GM12878 (cell line): ENCODE measurements at regions not wholly inside any gene's neighbourhood (a gene's known extent, or its start where the extent isn't known, plus 50 kb on each side); places are given as distances from the start of the nearest gene placed in this dataset.

ENCODE experiments used
- ATAC-seq: fragments of 200-7000 bp; cut with Tn5 transposase; 3 replicates; pipeline ENCODE4 v1.9.1; 2020; ENCODE audit warnings: mild to moderate bottlenecking, moderate library complexity
- BruUV-seq: library from RNA; stranded (reverse); fragments of 400-500 nt; replicated peaks from 2 replicates; lab custom pipeline; 2021; lab: Mats Ljungman, UMichigan
- CTCF ChIA-PET: fragments of 300-600 bp; sonication (Branson Sonifier 250); formaldehyde crosslinking; extraction: SDS; loops from one replicate; lab custom pipeline; 2021; ENCODE audit warnings: inconsistent platforms; lab: Yijun Ruan, JAX
- POLR2A ChIA-PET: fragments of 350-600 bp; formaldehyde crosslinking; extraction: SDS; loops from one replicate; lab custom pipeline; 2021; ENCODE audit warnings: inconsistent platforms; lab: Charles Lee
- RAD21 ChIA-PET: fragments of 300-600 bp; sonication (Branson Sonifier 250); formaldehyde crosslinking; loops from one replicate; lab custom pipeline; 2023; ENCODE audit warnings: antibody characterized with exemption; ENCODE audit not compliant: unreplicated experiment; lab: Charles Lee
- SMC1A ChIA-PET: fragments of 300-600 bp; sonication (Branson Sonifier 250); formaldehyde crosslinking; loops from one replicate; lab custom pipeline; 2023; ENCODE audit not compliant: unreplicated experiment, uncharacterized antibody; lab: Charles Lee
- DNase-seq: peaks from one replicate; pipeline ENCODE4 v3.0.0-alpha.2; 2011; ENCODE audit warnings: low read depth, low spot score
- FAIRE-seq: peaks from 3 replicates; lab custom pipeline; 2011; peaks lifted over from hg19 to GRCh38; lab: Jason Lieb, UNC
- H2AFZ ChIP-seq: 2 replicates; pipeline ENCODE4 v1.6.0; 2011; ENCODE audit warnings: low read depth, low read length, control low read depth; ENCODE audit not compliant: control insufficient read depth
- H3K27ac ChIP-seq: 2 replicates; pipeline ENCODE4 v1.5.1; 2011; ENCODE audit warnings: control low read depth; ENCODE audit not compliant: control insufficient read depth, insufficient read depth
- H3K27me3 ChIP-seq, 2 experiments: replicated peaks in 1 of 2; 2 replicates each; pipeline versions ENCODE4 v1.6.0 to v1.6.1; 2011; ENCODE audit warnings: low read length in 1 of 2; ENCODE audit not compliant: control insufficient read depth in 2 of 2, insufficient read depth in 2 of 2
- H3K36me3 ChIP-seq, 2 experiments: 2 replicates each; pipeline ENCODE4 v1.5.1; 2011; ENCODE audit warnings: low read length in 1 of 2; ENCODE audit not compliant: control insufficient read depth in 2 of 2, insufficient read depth in 2 of 2
- H3K4me1 ChIP-seq: 2 replicates; pipeline ENCODE4 v1.6.1; 2011; ENCODE audit warnings: mild to moderate bottlenecking, low read length, moderate library complexity, mixed read lengths; ENCODE audit not compliant: control insufficient read depth, insufficient read depth
- H3K4me2 ChIP-seq: 2 replicates; pipeline ENCODE4 v1.6.0; 2011; ENCODE audit warnings: control low read depth; ENCODE audit not compliant: control insufficient read depth, insufficient read depth
- H3K4me3 ChIP-seq: fragments of 200-600 bp; sonication (generic); 2 replicates; pipeline ENCODE4 v1.5.1; 2016
- H3K79me2 ChIP-seq: 2 replicates; pipeline ENCODE4 v1.6.0; 2011; ENCODE audit warnings: low read length; ENCODE audit not compliant: control insufficient read depth, insufficient read depth
- H3K9ac ChIP-seq: 2 replicates; pipeline ENCODE4 v1.8.0; 2011; ENCODE audit warnings: low read length, control low read depth, mixed read lengths; ENCODE audit not compliant: control insufficient read depth, insufficient read depth
- H3K9me3 ChIP-seq: replicated peaks from 3 replicates; pipeline ENCODE4 v1.5.1; 2011; ENCODE audit warnings: mild to moderate bottlenecking, low read length; ENCODE audit not compliant: control insufficient read depth, insufficient read depth
- H4K20me1 ChIP-seq: 2 replicates; pipeline ENCODE4 v1.6.0; 2011; ENCODE audit not compliant: control insufficient read depth, insufficient read depth
- ATF2 ChIP-seq: IDR thresholded peaks from 2 replicates; pipeline ENCODE4 v1.6.1; 2012; ENCODE audit warnings: low read length, inconsistent platforms
- BRCA1 ChIP-seq: IDR thresholded peaks from 2 replicates; pipeline ENCODE4 v1.6.1; 2011; ENCODE audit warnings: low read depth, low read length, improper control_type of control experiment
- CHD2 ChIP-seq: IDR thresholded peaks from 2 replicates; pipeline ENCODE4 v1.6.1; 2011; ENCODE audit warnings: low read depth, low read length, improper control_type of control experiment, borderline replicate concordance
- FOXK2 ChIP-seq: fragments of 450-650 bp; IDR thresholded peaks from 2 replicates; pipeline ENCODE4 v1.6.1; 2017; ENCODE audit warnings: mild to moderate bottlenecking, moderate library complexity
- IKZF2 ChIP-seq, 2 experiments: fragments of 450-650 bp; IDR thresholded peaks; 2 replicates each; pipeline ENCODE4 v1.6.1; 2017; ENCODE audit warnings: mild to moderate bottlenecking in 2 of 2, moderate library complexity in 2 of 2
- RCOR1 ChIP-seq: conservative IDR thresholded peaks from 2 replicates; pipeline ENCODE4 v1.6.1; 2012; ENCODE audit warnings: low read depth, low read length, improper control_type of control experiment
- SUZ12 ChIP-seq: fragments of 200-600 bp; sonication (generic); IDR thresholded peaks from one replicate; pipeline ENCODE4 v1.6.1; 2018; ENCODE audit warnings: antibody characterized with exemption, mild to moderate bottlenecking; ENCODE audit not compliant: unreplicated experiment
- ZBTB11 ChIP-seq: fragments of 450-650 bp; formaldehyde crosslinking; IDR thresholded peaks from 2 replicates; pipeline ENCODE4 v1.5.0; 2022; ENCODE audit warnings: mild to moderate bottlenecking, missing genetic modification characterization
- ZNF687 ChIP-seq: fragments of 450-650 bp; IDR thresholded peaks from 2 replicates; pipeline ENCODE4 v1.6.1; 2017; ENCODE audit warnings: mild to moderate bottlenecking, moderate library complexity
- WGBS: methylation state at CpG from one replicate; pipeline ENCODE4 v1.1.6; 2016; ENCODE audit warnings: low lambda C conversion rate; ENCODE audit not compliant: insufficient replicate concordance, insufficient coverage; ENCODE audit errors: missing lambda C conversion rate; 5-methylcytosine and 5-hydroxymethylcytosine counted together
- in situ Hi-C: fragments of 300-500 bp; cut with MboI; formaldehyde crosslinking; loops from 9 replicates; pipeline ENCODE4 v1.14.3; 2018; ENCODE audit warnings: mixed read lengths
- intact Hi-C: fragments of 100-400 bp; cut with micrococcal nuclease; formaldehyde crosslinking; loops from one replicate; pipeline ENCODE4 v1.14.2; 2022; ENCODE audit not compliant: unreplicated experiment

GRCh38 chr2:175399326-175399725 is 217.8 kb upstream of the ATP5MC3 start:
- ChIA-PET CTCF (no interaction called here), RAD21 (no interaction called here)
- BruUV-seq, result no TSS peak
- no peak for TF ChIP-seq ATF2
- TF ChIP-seq ZNF687, result no peak
- no peak for TF ChIP-seq SUZ12
- TF ChIP-seq RCOR1, result no peak
- no peak for TF ChIP-seq IKZF2 (IDR thresholded peaks at IDR 0.05)
- TF ChIP-seq BRCA1, result no peak
- TF ChIP-seq CHD2, result no peak
- no peak for TF ChIP-seq FOXK2
- TF ChIP-seq ZBTB11 (CRISPR knock-in tag), result no peak
- TF ChIP-seq, all 136 proteins: peak for 0
- Histone ChIP-seq H3K4me3 (no peak overlapping the region), H3K4me2 (no peak overlapping the region), H3K27me3 (no peaks in the 10 kb centered on the region; a peak in 1 of 4 replicates), H3K4me1 (no peaks in the 10 kb centered on the region), H3K27ac (no peak overlapping the region), H4K20me1 (no peaks in the 10 kb centered on the region), H2AFZ (no peak overlapping the region), H3K79me2 (no peaks in the 10 kb centered on the region), H3K9me3 (no peaks in the 10 kb centered on the region), H3K9ac (no peak overlapping the region), H3K36me3 (no peaks in the 10 kb centered on the region)
- POLR2A ChIA-PET, result no interaction called here
- no peak for DNase-seq
- SMC1A ChIA-PET, result no interaction called here
- in situ Hi-C loops (no loop called here), intact Hi-C loops (no loop called here)
- FAIRE-seq, result no peak
- WGBS, result 31% methylated on average over 4 of the region's 4 CpGs
- no peak for ATAC-seq
